HCT116 (cell line): ENCODE measurements at regions not wholly inside any gene's neighbourhood (a gene's known extent, or its start where the extent isn't known, plus 50 kb on each side); places are given as distances from the start of the nearest gene placed in this dataset.

Source experiments
- ATAC-seq: fragments of 200-7000 bp; cut with Tn5 transposase; 2 replicates; pipeline ENCODE4 v1.9.1; 2020; ENCODE audit warnings: mild to moderate bottlenecking, moderate library complexity
- BruUV-seq: library from RNA; stranded (reverse); fragments of 400-500 nt; replicated peaks from 2 replicates; lab custom pipeline; 2021; lab: Mats Ljungman, UMichigan
- CTCF ChIA-PET: fragments of 300-600 bp; sonication (Branson Sonifier 250); formaldehyde crosslinking; loops from one replicate; lab custom pipeline; 2021; ENCODE audit warnings: antibody characterized with exemption; lab: Charles Lee
- POLR2A ChIA-PET: fragments of 300-600, 350-600 bp; sonication (Branson Sonifier 250); formaldehyde crosslinking; loops from one replicate; lab custom pipeline; 2021; ENCODE audit warnings: antibody characterized with exemption; lab: Charles Lee
- RAD21 ChIA-PET, 2 experiments: fragments of 300-600 bp; sonication (Branson Sonifier 250); formaldehyde crosslinking; loops; one replicate each; lab custom pipeline; 2023; ENCODE audit warnings: low total read pairs in 2 of 2; ENCODE audit not compliant: uncharacterized antibody in 2 of 2, unreplicated experiment in 2 of 2, low non-redundant PET in 1 of 2; lab: Charles Lee
- DNase-seq: peaks from one replicate; pipeline ENCODE4 v3.0.0-alpha.2; 2010; ENCODE audit warnings: low read depth, low spot score
- H2AFZ ChIP-seq: fragments of 200-600 bp; shearing (Covaris generic), sonication (generic); 2 replicates; pipeline ENCODE4 v1.6.1; 2017; ENCODE audit warnings: low read depth, mixed run types, mixed read lengths, antibody characterized with exemption, low read length; ENCODE audit not compliant: poor library complexity, severe bottlenecking
- H3K27ac ChIP-seq: 2 replicates; pipeline ENCODE4 v1.5.1; 2012; ENCODE audit warnings: low read depth, low read length
- H3K27me3 ChIP-seq: fragments of 200-600 bp; sonication (generic); 2 replicates; pipeline ENCODE4 v1.6.1; 2016; ENCODE audit warnings: mixed run types, low read length, mixed read lengths; ENCODE audit not compliant: insufficient read depth
- H3K36me3 ChIP-seq, 2 experiments: fragments of 200-500 bp in 1 of 2; fragments of 200-600 bp in 1 of 2; sonication (Bioruptor generic) in 1 of 2; sonication (generic) in 1 of 2; 2 replicates each; pipeline versions ENCODE4 v1.5.1 to v1.6.1; 2014 to 2016; ENCODE audit warnings: low read length in 2 of 2, inconsistent platforms in 1 of 2, mixed read lengths in 1 of 2, mixed run types in 1 of 2; ENCODE audit not compliant: insufficient read depth in 2 of 2, control insufficient read depth in 1 of 2
- H3K4me1 ChIP-seq, 2 experiments: fragments of 200-600 bp in 1 of 2; sonication (generic) in 1 of 2; 2 replicates each; pipeline versions ENCODE4 v1.5.1 to v1.6.1; 2012 to 2017; ENCODE audit warnings: low read length in 2 of 2, inconsistent platforms in 1 of 2, mild to moderate bottlenecking in 1 of 2, mixed read lengths in 1 of 2, mixed run types in 1 of 2, moderate library complexity in 1 of 2; ENCODE audit not compliant: insufficient read depth in 2 of 2, control insufficient read depth in 1 of 2
- H3K4me2 ChIP-seq: fragments of 200-600 bp; sonication (generic); 2 replicates; pipeline ENCODE4 v1.6.1; 2017; ENCODE audit warnings: mixed run types, low read length, mixed read lengths
- H3K4me3 ChIP-seq, 2 experiments: fragments of 200-600 bp in 1 of 2; sonication (generic) in 1 of 2; replicated peaks in 1 of 2; 2 replicates each; pipeline ENCODE4 v1.5.1; 2011 to 2016; ENCODE audit warnings: low read length in 2 of 2, control low read depth in 1 of 2, low read depth in 1 of 2, mild to moderate bottlenecking in 1 of 2, mixed read lengths in 1 of 2, mixed run types in 1 of 2
- H3K79me2 ChIP-seq: fragments of 200-600 bp; sonication (generic); 2 replicates; pipeline ENCODE4 v1.6.1; 2017; ENCODE audit warnings: mild to moderate bottlenecking, mixed run types, low read length, moderate library complexity, mixed read lengths; ENCODE audit not compliant: insufficient read depth
- H3K9ac ChIP-seq: fragments of 200-600 bp; sonication (generic); 2 replicates; pipeline ENCODE4 v1.6.1; 2016; ENCODE audit warnings: low read length, mixed read lengths
- H3K9me2 ChIP-seq: fragments of 200-600 bp; sonication (generic), shearing (Covaris generic); 2 replicates; pipeline ENCODE4 v1.6.1; 2017; ENCODE audit warnings: mixed run types, mild to moderate bottlenecking, moderate library complexity; ENCODE audit not compliant: insufficient read depth
- H3K9me3 ChIP-seq, 2 experiments: fragments of 200-500 bp in 1 of 2; fragments of 200-600 bp in 1 of 2; sonication (Bioruptor generic) in 1 of 2; sonication (generic) in 1 of 2; 2 replicates each; pipeline ENCODE4 v1.6.1; 2014 to 2017; ENCODE audit warnings: low read length in 2 of 2, mixed read lengths in 2 of 2, inconsistent platforms in 1 of 2, low read depth in 1 of 2, mild to moderate bottlenecking in 1 of 2, mixed run types in 1 of 2, moderate library complexity in 1 of 2; ENCODE audit not compliant: control insufficient read depth in 1 of 2, insufficient read depth in 1 of 2
- H4K20me1 ChIP-seq: fragments of 200-600 bp; sonication (generic), shearing (Covaris generic); 2 replicates; pipeline ENCODE4 v1.6.1; 2017; ENCODE audit warnings: mixed run types, mild to moderate bottlenecking, moderate library complexity; ENCODE audit not compliant: insufficient read depth
- CEBPB ChIP-seq: IDR thresholded peaks from 2 replicates; pipeline ENCODE4 v1.6.1; 2012; ENCODE audit warnings: low read depth
- EGR1 ChIP-seq: IDR thresholded peaks from 2 replicates; pipeline ENCODE4 v1.6.1; 2012; ENCODE audit warnings: low read depth
- ELF1 ChIP-seq: IDR thresholded peaks from 2 replicates; pipeline ENCODE4 v1.6.1; 2012; ENCODE audit warnings: low read depth, borderline replicate concordance
- FOSL1 ChIP-seq: IDR thresholded peaks from 2 replicates; pipeline ENCODE4 v1.6.1; 2012; ENCODE audit warnings: low read depth
- POLR2AphosphoS5 ChIP-seq: IDR thresholded peaks from 2 replicates; pipeline ENCODE4 v1.6.1; 2011; ENCODE audit warnings: mild to moderate bottlenecking, low read depth, low read length, moderate library complexity
- RAD21 ChIP-seq: IDR thresholded peaks from 2 replicates; pipeline ENCODE4 v1.6.1; 2012; ENCODE audit warnings: low read depth, mild to moderate bottlenecking
- TCF7L2 ChIP-seq: IDR thresholded peaks from 2 replicates; pipeline ENCODE4 v1.7.0; 2011; ENCODE audit warnings: borderline replicate concordance, inconsistent platforms; ENCODE audit not compliant: insufficient read depth, insufficient read length; ENCODE audit errors: extremely low read depth
- YY1 ChIP-seq: IDR thresholded peaks from 2 replicates; pipeline ENCODE4 v1.6.1; 2011; ENCODE audit warnings: low read length, low read depth, moderate library complexity, mild to moderate bottlenecking; ENCODE audit not compliant: insufficient replicate concordance; ENCODE audit errors: extremely low read depth
- intact Hi-C: fragments of 100-400 bp; cut with micrococcal nuclease; formaldehyde crosslinking; loops from 2 replicates; pipeline ENCODE4 v1.10.0; 2022
- TF ChIP-seq, protein P1 (sequence below): IDR thresholded peaks from 2 replicates; pipeline ENCODE4 v1.6.1; 2012

DNA sequence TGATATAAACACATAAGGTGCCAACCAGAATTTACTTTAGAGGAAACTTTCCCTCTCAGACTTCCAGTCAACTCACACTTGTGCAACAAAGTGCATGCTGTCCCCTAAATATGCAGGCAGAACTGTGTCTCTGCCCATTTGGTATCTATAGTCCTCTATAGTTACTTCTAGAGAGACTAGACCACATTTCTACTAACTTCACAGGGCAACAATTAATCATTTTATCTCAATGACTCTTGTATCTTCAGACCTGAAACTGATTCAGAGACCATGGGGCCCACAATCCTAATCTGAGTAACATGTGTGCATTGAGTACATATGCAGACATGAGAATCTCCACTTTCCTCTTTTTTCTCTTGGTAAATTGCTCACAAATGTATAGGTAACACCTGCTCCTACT lies 158.1 kb downstream of the ZNF486 start:
- ATAC-seq = no peak
- CTCF ChIA-PET = no interaction called here
- no peak for DNase-seq
- H4K20me1 ChIP-seq = no peaks in the 10 kb centered on the region
- H3K4me2 ChIP-seq = no peak overlapping the region
- intact Hi-C loops = no loop called here
- no TSS peak for BruUV-seq
- no peak overlapping the region for H2AFZ ChIP-seq
- H3K36me3 ChIP-seq = no peaks in the 10 kb centered on the region
- H3K4me1 ChIP-seq = no peaks in the 10 kb centered on the region
- TF ChIP-seq FOSL1 (no peak), CEBPB (no peak), EGR1 (no peak), TCF7L2 (no peak), ELF1 (no peak), POLR2AphosphoS5 (no peak), RAD21 (no peak)
- TF ChIP-seq, protein P1, sequence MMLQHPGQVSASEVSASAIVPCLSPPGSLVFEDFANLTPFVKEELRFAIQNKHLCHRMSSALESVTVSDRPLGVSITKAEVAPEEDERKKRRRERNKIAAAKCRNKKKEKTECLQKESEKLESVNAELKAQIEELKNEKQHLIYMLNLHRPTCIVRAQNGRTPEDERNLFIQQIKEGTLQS = no peak
- no peak overlapping the region for H3K4me3 ChIP-seq
- H3K9me3 ChIP-seq = peaks cover 0 to 28% of the 10 kb centered on the region in 2 experiments; a peak in 2 of 4 replicates
- H3K27me3 ChIP-seq = no peaks in the 10 kb centered on the region
- H3K79me2 ChIP-seq = no peaks in the 10 kb centered on the region
- POLR2A ChIA-PET = no interaction called here
- H3K9ac ChIP-seq = no peak overlapping the region
- H3K9me2 ChIP-seq = no peaks in the 10 kb centered on the region
- RAD21 ChIA-PET = no interaction called here
- no peak overlapping the region for H3K27ac ChIP-seq

DNA sequence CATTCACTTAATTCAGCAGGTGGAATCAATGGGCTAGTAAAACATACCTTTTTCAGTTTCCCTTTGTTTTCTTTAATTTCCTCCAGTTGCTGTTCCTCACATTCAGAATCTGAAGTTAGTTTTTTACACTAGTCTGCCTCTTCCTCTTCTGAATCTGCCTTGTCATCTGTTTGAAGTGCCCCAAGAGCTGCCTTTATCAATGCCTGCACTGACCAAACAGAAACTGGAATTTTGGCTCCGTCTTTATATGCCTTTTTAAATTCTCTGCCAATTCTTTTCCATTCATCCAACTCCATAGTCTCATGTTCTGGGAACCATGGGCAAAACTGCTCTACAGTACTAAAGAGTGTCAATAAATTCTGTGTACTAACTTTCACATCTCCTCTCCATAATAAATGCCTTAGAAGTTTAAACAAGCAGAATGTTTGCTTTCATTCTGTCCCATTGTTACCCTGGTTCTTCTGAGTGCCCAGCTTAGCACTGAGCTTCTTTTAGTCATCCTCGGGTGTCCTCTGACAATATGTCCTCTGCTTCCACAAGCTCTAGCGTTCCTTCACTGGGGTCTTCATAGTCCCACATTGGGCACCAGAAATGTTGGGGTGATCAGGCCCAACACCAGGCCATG lies 154.2 kb downstream of the ZNF486 start:
- Histone ChIP-seq H3K4me2 (no peak overlapping the region), H3K27ac (no peak overlapping the region), H3K79me2 (no peaks in the 10 kb centered on the region), H3K9me3 (peaks cover 0 to 17% of the 10 kb centered on the region in 2 experiments; a peak in 2 of 4 replicates), H3K4me1 (no peaks in the 10 kb centered on the region), H3K9me2 (no peaks in the 10 kb centered on the region), H2AFZ (no peak overlapping the region), H3K4me3 (no peak overlapping the region), H3K9ac (no peak overlapping the region), H3K36me3 (no peaks in the 10 kb centered on the region), H4K20me1 (no peaks in the 10 kb centered on the region), H3K27me3 (no peaks in the 10 kb centered on the region)
- ATAC-seq (no peak), DNase-seq (no peak)
- BruUV-seq = no TSS peak
- intact Hi-C loops = no loop called here
- CTCF ChIA-PET = no interaction called here
- RAD21 ChIA-PET = no interaction called here
- POLR2A ChIA-PET = no interaction called here
- TF ChIP-seq YY1 = no peak
- no peak for TF ChIP-seq TCF7L2
